Uterus (tissue), 2 donors: ENCODE measurements at regions not wholly inside any gene's neighbourhood (a gene's known extent, or its start where the extent isn't known, plus 50 kb on each side); places are given as distances from the start of the nearest gene placed in this dataset.

Experiments
- CTCF ChIP-seq, 4 experiments: fragments of 200-600 bp in 2 of 4; fragments of 450-650 bp in 2 of 4; sonication (generic) in 2 of 4; IDR thresholded peaks; one replicate each; pipeline ENCODE4 v1.5.1; 2016 to 2019; ENCODE audit warnings: antibody characterized with exemption in 4 of 4, mild to moderate bottlenecking in 2 of 4, moderate library complexity in 1 of 4
- POLR2A ChIP-seq, 2 donors: fragments of 450-650 bp; IDR thresholded peaks; one replicate each; pipeline ENCODE4 v1.6.1; 2016; ENCODE audit warnings: antibody characterized with exemption in 2 of 2, mild to moderate bottlenecking in 1 of 2, moderate library complexity in 1 of 2

GRCh38 chr6:156185113-156185512 lies 592.1 kb upstream of the ARID1B start:
- TF ChIP-seq CTCF (IDR thresholded peaks at IDR 0.05) (no peak), POLR2A (IDR thresholded peaks at IDR 0.05) (no peak)
